ENCODE measurements at regions not wholly inside any gene's neighbourhood (a gene's known extent, or its start where the extent isn't known, plus 50 kb on each side); places are given as distances from the start of the nearest gene placed in this dataset.

DNA sequence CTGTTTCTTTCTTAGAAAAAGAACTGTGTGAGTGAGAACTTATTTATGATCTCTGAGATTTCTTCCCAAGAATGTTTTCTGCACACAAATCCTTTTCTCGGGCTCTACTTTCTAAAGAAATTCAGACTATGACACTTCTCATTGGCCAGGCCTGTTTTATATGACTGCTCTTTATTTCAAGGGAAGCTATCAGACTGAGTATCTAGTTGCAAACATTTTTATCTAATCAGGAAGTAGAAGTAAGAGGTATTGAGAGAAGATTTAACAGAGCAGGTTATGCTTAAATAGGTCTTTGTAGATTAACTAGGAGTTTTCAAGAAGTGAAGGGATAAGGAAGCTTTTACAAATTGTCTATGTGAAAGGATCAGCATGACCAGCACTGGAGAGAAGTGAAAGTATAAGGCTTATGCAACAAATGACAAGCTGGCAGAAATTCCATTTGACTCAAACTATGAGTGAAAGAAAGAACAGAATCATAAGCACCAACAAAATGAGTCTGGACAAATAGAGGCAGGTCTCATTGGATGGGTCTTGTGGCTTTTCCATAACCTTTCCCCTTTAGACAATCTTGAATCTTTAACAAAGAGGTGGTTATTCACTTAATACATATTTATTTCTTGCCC is 71.9 kb upstream of the CHL1 start:
- TF ChIP-seq, protein P1, sequence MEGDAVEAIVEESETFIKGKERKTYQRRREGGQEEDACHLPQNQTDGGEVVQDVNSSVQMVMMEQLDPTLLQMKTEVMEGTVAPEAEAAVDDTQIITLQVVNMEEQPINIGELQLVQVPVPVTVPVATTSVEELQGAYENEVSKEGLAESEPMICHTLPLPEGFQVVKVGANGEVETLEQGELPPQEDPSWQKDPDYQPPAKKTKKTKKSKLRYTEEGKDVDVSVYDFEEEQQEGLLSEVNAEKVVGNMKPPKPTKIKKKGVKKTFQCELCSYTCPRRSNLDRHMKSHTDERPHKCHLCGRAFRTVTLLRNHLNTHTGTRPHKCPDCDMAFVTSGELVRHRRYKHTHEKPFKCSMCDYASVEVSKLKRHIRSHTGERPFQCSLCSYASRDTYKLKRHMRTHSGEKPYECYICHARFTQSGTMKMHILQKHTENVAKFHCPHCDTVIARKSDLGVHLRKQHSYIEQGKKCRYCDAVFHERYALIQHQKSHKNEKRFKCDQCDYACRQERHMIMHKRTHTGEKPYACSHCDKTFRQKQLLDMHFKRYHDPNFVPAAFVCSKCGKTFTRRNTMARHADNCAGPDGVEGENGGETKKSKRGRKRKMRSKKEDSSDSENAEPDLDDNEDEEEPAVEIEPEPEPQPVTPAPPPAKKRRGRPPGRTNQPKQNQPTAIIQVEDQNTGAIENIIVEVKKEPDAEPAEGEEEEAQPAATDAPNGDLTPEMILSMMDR (IDR thresholded peaks at IDR 0.05): no peak
- no peak for TF ChIP-seq POLR2A (IDR thresholded peaks at IDR 0.05)
- no peak for TF ChIP-seq POLR2AphosphoS5 (IDR thresholded peaks at IDR 0.05; ENCODE audit: insufficient read depth in 1 of 2, low read depth in 1 of 2)

Measured in vagina (tissue), 2 donors.